Liver (tissue), 3 donors: ENCODE measurements at regions not wholly inside any gene's neighbourhood (a gene's known extent, or its start where the extent isn't known, plus 50 kb on each side); places are given as distances from the start of the nearest gene placed in this dataset.

ENCODE experiments used
- HNF4G ChIP-seq: IDR thresholded peaks from 2 replicates; pipeline ENCODE4 v1.6.1; 2016; ENCODE audit warnings: antibody characterized with exemption
- NR2F2 ChIP-seq: IDR thresholded peaks from 2 replicates; pipeline ENCODE4 v1.6.1; 2016; ENCODE audit warnings: antibody characterized with exemption
- RXRA ChIP-seq, 2 donors: IDR thresholded peaks; 2 replicates each; pipeline ENCODE4 v1.6.1; 2017 to 2018; ENCODE audit warnings: antibody characterized with exemption in 2 of 2, mild to moderate bottlenecking in 1 of 2
- SP1 ChIP-seq: IDR thresholded peaks from 2 replicates; pipeline ENCODE4 v1.6.1; 2018; ENCODE audit warnings: antibody characterized with exemption, mild to moderate bottlenecking
- TF ChIP-seq, protein P1 (sequence below): fragments of 150-350 bp; IDR thresholded peaks from 2 replicates; pipeline ENCODE4 v1.5.1; 2017; ENCODE audit warnings: improper control_type of control experiment, low read depth, low read length; ENCODE audit not compliant: missing input control
- TF ChIP-seq, protein P2 (sequence below): IDR thresholded peaks from 2 replicates; pipeline ENCODE4 v1.6.1; 2016; ENCODE audit warnings: antibody characterized with exemption
- TF ChIP-seq, protein P3 (sequence below): IDR thresholded peaks from 2 replicates; pipeline ENCODE4 v1.6.1; 2016; ENCODE audit warnings: antibody characterized with exemption
- donor health status: healthy.
- donor health status: healthy.

DNA sequence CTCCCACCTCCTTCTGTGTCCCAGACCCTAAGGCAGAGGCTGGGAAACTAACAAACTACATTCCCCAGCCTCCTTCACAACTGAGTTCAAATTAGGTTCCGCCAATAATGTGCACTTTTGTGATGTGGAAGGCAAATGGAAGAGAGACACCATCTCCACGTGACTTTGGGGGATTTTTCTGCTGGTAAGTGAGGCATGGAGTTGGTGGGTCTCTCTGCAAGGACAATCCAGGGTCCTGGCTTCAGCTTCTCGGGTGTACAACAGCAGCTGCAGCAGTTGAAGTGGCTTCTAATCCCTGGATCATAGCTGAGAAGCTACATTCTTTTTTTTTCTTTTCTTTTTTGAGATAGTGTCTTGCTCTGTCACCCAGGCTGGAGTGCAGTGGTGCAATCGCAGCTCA is 58.9 kb upstream of the GATA2 start:
- TF ChIP-seq, protein P1, sequence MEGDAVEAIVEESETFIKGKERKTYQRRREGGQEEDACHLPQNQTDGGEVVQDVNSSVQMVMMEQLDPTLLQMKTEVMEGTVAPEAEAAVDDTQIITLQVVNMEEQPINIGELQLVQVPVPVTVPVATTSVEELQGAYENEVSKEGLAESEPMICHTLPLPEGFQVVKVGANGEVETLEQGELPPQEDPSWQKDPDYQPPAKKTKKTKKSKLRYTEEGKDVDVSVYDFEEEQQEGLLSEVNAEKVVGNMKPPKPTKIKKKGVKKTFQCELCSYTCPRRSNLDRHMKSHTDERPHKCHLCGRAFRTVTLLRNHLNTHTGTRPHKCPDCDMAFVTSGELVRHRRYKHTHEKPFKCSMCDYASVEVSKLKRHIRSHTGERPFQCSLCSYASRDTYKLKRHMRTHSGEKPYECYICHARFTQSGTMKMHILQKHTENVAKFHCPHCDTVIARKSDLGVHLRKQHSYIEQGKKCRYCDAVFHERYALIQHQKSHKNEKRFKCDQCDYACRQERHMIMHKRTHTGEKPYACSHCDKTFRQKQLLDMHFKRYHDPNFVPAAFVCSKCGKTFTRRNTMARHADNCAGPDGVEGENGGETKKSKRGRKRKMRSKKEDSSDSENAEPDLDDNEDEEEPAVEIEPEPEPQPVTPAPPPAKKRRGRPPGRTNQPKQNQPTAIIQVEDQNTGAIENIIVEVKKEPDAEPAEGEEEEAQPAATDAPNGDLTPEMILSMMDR: no peak
- TF ChIP-seq, protein P2, sequence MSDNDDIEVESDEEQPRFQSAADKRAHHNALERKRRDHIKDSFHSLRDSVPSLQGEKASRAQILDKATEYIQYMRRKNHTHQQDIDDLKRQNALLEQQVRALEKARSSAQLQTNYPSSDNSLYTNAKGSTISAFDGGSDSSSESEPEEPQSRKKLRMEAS: no peak
- TF ChIP-seq HNF4G: no peak
- no peak for TF ChIP-seq RXRA (IDR thresholded peaks at IDR 0.05)
- TF ChIP-seq NR2F2: no peak
- no peak for TF ChIP-seq SP1
- TF ChIP-seq, protein P3, sequence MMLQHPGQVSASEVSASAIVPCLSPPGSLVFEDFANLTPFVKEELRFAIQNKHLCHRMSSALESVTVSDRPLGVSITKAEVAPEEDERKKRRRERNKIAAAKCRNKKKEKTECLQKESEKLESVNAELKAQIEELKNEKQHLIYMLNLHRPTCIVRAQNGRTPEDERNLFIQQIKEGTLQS: no peak
